ENCODE measurements at regions not wholly inside any gene's neighbourhood (a gene's known extent, or its start where the extent isn't known, plus 50 kb on each side); places are given as distances from the start of the nearest gene placed in this dataset.
"Not testable (repeated sequence)": the region's sequence is repeated elsewhere in the genome, so short reads cannot be mapped to it uniquely, and the experiment has no call there.

- no peak for DNase-seq
Observed at GRCh38 chr1:163583661-163584181, 262.0 kb downstream of the NUF2 start.

GRCh38 chr1:163585796-163586195 lies 264.0 kb downstream of the NUF2 start:
- DNase-seq, result no peak

GRCh38 chr1:163588796-163589195 lies 267.0 kb downstream of the NUF2 start:
- no peak for DNase-seq

DNA sequence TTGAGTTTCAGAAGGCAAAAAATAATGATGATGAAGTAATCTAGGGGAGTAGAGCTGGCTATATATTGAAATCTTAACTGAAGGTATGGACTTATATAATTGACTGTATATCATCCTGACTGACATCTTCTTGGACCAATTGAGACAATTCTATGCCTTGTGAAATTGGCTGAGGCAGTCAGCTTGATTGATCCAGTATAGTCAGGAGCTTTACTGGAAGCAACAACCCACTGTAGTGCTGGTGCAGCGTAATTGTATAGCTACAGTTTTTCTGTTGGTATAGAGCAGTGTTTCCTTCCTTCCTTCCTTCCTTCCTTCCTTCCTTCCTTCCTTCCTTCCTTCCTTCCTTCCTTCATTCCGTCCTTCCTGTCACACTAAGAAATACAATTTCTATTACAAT lies 268.0 kb downstream of the NUF2 start:
- DNase-seq, result no peak

DNA sequence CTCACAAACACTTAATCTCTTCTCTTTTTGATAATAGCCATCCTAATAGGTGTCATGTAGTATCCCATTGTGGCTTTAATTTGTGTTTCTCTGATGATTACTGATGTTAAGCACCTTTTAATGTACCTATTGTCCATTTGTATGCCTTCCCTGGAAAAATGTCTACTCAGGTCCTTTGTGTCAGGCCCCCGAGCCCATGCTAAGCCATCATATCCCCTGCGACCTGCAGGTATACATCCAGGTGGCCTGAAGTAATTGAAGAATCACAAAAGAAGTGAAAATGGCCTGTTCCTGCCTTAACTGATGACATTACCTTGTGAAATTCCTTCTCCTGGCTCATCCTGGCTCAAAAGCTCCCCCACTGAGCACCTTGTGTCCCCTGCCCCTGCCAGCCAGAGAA lies 269.4 kb downstream of the NUF2 start:
- DNase-seq, result not testable (repeated sequence)

- not testable (repeated sequence) for DNase-seq
Observed at GRCh38 chr1:163592623-163593022, 270.9 kb downstream of the NUF2 start.

- not testable (repeated sequence) for DNase-seq
Observed at GRCh38 chr1:163596106-163596505, 274.4 kb downstream of the NUF2 start.

DNA sequence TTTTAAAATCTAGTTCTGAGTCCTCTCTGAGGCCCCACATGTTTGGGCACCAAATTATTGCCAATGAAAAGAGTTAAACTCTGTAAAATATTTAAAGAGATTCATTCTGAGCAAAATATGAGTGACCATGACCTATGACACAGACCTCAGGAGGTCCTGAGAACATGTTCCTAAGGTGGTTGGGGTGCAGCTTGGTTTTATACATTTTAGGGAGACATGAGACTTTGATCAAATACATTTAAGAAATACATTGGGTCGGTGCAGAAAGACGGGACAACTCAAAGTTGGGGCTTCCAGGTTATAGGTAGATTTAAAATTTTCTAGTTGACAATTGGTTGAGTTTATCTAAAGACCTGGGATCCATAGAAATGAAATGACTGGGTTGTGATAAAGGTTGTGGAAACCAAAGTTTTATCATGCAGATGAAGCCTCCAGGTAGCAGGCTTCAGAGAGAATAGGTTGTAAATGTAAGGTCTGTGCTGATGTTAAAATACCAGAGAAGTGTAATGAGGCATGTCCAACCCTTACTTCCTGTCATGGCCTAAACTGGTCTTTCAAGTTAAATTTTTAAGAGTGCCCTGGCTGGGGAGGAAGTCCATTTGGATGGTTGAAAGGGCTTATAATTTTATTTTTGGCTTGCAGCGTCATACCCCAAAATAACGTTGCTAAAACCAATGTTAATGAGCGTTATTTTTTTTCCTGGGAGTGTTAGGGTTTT lies 274.9 kb downstream of the NUF2 start:
- no peak for DNase-seq

DNA sequence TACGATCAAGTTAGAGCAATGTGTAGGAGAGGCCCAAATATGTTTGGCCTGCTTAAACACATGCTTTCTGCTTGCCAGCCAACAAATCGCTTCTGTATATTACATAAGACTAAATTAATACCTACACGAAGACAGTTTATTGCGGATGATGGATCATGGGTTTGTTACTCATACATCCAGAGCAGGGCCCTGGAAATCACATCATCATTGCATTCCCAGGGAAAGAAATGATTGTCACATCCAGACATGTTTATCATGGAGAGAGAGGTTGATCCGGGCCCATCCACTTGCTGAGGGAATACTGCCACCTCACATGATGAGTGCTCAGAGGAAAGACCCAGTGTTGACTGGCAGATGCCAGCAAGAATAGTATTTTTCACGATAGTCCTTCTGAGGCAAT lies 282.6 kb downstream of the NUF2 start:
- no peak for DNase-seq

GRCh38 chr1:163604896-163605295 lies 283.1 kb downstream of the NUF2 start:
- DNase-seq, result no peak

DNA sequence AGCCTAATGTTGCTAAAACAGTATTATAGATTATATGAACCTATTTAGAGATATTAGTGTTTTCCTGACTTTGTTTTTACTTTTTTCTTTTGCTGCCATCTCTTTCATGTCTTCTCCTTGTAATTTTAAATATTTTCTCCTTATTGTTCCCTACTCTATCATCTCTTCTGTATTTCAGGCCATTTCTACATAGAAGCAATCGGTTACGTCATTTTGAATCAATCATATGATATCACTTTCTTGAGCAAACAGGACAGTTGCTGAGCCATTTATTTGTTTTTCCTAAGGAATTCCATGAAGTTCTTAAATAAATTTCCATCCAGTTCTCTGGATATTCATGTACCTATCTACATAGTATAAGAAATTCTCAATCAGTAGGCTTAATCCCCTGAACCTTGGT lies 287.2 kb downstream of the NUF2 start:
- DNase-seq, result no peak

GRCh38 chr1:163609858-163610257 lies 288.1 kb downstream of the NUF2 start:
- DNase-seq, result peak; percentile 43

DNA sequence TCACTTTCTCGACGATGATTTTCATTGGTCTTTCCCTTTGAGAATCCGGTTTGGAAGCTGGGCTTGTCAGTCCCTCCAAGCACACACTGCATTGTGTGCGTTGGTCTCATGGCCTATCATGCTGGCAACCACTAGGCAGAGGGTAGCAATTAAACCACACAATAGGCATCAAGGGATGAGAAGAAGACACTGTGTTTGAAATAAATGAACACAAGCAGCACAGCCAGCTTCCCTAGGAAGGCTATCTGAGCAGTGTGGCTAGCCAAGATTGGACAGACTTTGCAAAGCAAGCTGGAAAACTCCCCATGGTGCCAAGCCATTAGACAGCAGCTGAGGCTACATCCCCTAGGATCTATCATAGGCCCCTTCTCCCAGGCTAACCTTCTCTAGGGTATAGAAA lies 288.7 kb downstream of the NUF2 start:
- DNase-seq, result peak; percentile 35

GRCh38 chr1:163614361-163614760 lies 292.6 kb downstream of the NUF2 start:
- DNase-seq, result no peak

DNA sequence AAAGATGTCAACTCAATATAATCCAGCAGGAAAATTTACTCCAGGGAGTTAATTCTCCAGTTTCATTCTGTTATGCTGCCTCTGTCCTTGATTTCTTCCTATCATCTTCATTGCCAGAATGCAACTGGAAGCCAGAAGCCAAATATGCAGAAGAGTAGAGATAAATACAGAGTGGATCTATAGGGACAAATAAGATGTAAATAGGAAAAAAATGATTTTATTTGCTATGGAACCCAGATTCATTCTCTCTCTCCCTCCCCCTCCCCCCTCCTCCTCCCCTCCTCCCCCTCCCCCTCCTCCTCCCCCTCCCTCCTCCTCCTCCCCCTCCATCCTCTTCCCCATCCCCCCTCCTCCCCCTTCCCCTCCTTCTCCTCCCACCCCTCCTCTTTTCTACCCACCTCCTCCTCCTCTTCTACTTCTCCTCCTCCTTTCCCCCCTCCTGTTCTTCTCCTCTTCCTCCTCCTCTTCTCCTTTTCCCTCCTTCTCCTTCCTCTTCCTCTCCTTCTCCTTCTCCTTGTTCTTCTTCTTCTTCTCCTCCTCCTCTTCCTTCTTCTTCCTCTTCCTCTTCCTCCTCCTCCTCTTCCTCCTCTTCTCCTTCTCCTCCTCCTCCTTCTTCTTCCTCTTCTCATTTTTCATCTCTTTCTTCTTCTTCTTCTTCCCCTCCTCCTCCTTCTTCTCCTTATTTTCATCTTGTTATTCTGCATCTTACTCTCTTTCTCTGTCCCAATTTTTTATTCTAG lies 306.4 kb downstream of the NUF2 start:
- no peak for DNase-seq

GRCh38 chr1:163632269-163632668 lies 310.5 kb downstream of the NUF2 start:
- no peak for DNase-seq

- no peak for DNase-seq
Observed at GRCh38 chr1:163633366-163633765, 311.6 kb downstream of the NUF2 start.

DNA sequence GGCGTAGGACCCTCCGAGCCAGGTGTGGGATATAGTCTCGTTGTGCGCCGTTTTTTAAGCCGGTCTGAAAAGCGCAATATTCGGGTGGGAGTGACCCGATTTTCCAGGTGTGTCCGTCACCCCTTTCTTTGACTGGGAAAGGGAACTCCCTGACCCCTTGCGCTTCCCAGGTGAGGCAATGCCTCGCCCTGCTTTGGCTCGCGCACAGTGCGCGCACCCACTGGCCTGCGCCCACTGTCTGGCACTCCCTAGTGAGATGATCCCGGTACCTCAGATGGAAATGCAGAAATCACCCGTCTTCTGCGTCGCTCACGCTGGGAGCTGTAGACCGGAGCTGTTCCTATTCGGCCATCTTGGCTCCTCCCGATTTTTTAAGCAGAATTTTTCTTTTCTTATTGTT lies 323.9 kb downstream of the NUF2 start:
- DNase-seq, result not testable (repeated sequence)

DNA sequence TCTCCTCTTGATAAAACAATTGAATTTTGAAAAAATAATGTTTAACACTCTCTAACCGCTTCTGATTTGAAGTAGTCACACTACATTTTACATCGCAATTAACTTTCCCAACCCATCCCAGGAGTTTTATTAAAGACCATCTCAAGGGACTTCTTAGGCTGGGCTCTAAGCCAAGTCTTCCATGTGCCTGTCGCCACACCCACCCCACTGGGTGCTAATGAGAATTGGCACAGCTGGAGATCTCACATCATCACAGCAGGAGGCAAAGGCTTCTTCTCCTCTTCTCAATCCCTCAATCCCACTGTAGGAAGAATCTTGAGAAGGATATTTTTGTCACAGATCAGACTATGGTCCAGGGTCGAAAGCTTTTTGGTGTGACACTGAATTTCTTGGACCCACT lies 328.9 kb downstream of the NUF2 start:
- no peak for DNase-seq

DNA sequence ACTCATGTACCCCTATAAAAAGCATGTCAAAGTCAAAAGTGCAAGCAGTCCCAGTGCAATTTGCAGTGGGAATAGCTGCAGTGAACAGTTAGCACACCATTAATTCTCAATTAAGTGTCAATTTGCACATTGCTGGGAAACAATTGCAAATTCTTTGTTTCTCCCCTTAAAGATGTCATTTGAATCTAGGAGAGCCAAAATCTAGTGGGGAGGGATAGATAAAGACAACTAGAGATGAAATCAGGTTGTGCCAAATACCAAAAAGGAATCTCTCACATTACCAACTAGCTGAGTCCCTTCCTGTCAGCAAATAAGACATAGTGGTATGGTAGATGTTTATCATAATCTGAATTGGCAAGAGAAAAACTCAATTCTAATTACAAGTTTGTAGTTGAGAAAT lies 330.7 kb downstream of the NUF2 start:
- no peak for DNase-seq

DNA sequence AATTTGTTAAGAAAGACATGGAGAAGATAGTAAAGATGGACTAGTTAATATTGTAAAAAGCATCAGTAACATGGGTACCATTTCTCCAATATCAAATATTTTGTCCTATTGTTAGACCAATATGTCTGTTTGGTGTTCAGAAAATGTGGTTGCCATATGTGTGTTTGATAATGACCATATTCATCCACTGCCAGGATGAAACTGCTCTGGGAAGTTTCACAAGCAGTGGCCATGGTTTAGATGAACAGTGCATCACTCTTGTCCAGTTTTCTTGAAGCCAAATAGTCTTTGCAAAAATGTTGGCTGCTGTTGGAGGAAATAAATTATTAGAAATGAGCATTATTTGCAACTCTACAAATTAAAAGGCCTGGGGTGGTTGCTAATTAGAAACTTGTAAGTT lies 333.8 kb downstream of the NUF2 start:
- DNase-seq, result no peak

DNA sequence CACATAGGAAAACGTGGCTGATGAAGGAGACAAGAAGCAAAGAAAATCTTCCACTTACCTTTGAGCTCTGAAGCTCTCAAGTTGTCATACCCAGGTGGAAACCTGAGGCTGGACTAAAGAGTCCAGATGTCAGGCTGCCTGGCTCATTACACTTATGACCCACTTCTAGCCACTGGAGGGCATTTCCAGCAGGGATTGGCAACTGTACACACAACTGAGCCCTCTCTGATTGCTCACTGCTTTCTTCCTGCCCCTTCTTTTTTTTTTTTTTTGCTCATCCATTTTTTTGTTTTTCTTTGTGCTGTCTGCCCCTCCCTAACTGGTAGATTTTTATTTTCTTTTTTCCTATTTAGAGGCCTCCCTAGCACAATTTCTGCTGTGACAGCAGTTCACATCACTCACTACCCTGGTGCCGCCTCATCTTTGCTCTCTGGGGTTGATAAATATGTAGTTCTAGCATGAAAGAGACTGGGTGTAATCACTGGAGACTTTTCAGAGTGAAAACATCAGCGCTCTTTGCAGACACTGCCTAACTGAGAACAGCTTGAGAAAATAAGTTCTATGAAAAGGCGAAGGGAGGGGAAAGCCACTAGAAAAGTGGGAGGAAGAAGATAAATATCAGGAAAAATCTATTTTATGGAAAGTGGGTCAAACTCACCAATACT lies 334.5 kb downstream of the NUF2 start:
- DNase-seq, result no peak

DNA sequence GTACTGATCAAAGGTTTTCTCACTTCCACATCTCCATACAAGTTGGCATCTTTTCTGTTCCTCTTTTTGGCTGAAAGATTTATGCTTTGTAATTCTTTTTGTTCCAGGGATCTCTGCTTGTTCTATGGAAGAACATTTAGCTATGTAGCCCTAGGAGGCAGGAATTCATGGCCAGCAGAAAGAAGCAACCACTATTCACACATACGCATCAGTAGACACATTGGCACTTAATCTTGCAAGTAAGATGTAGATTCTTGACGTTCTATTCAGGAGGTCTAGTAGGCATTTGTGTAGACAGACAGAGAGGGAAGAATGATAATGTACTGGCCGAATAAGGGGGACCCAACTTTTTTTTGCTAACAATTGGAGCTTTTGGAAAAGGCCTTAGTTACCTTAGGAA lies 336.0 kb downstream of the NUF2 start:
- DNase-seq, result no peak

DNA sequence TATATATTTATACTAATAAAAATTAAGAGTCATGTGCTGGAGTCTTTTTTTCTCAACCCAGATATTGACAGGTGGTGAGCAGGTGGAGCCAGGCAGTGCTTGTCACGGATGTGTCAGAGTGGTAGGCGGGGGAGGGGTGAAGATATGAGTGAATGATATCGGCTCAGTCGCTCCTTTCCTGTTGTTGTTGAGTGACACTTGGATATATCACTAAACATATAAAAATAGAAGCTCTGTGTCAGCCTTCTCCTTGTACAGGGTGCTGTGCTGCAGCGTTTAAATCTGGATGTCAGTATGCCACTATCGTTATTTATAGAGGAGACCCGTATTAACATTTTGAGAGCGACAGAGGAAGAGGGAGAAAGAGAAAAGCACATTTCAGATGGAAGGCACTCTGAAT lies 339.6 kb downstream of the NUF2 start:
- no peak for DNase-seq

Data from femur (tissue), 1 donor.